ENCODE measurements at regions not wholly inside any gene's neighbourhood (a gene's known extent, or its start where the extent isn't known, plus 50 kb on each side); places are given as distances from the start of the nearest gene placed in this dataset.

DNA sequence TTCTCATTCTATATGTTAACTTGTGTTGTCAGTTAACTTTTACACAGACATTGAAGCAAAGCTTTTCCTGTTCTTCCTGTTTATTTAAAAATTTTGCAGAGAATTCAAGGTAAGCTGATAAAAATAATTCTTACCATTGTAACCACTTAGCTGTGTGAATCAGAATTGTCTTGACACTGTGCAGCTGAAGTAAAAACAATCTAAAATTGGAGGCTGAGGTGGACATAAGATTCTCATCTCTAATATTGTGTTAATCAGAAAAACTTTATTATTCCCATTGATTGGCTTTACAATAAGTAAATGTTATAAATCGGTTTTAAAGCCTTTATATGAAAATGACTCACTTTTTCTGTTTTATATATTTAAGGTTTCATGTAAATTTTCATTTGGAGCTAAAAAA, 240.3 kb upstream of the PLEKHG7 start:
- DNase-seq, result no peak

- no peak for DNase-seq
Observed at GRCh38 chr12:92462049-92462448, 240.7 kb upstream of the PLEKHG7 start.

GRCh38 chr12:92459850-92460249, 242.9 kb upstream of the PLEKHG7 start:
- DNase-seq, result no peak

GRCh38 chr12:92458996-92459395, 243.8 kb upstream of the PLEKHG7 start:
- DNase-seq, result no peak

GRCh38 chr12:92457458-92458180, 245.2 kb upstream of the PLEKHG7 start:
- no peak for DNase-seq

GRCh38 chr12:92452763-92453162, 250.0 kb upstream of the PLEKHG7 start:
- no peak for DNase-seq

DNA sequence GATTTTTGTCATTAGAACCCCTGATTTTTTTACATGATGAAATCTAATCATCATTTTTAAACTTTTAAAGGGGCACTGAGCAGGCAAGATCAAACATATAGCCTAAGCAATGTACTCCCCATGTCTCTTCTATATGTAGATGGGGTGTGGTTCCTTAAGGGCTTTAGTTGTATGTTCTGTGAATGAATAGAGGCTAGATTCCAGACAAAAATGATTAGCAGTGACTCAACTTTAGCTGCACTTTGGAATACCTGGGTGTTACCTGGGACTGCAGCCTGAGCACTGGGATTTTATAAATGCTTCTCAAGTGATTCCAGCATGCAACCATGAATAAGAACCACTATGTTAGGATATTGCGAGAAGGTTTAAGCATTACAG, 256.7 kb upstream of the PLEKHG7 start:
- no peak for DNase-seq

- peak; percentile 55 for DNase-seq
Observed at GRCh38 chr12:92445253-92446082, 257.3 kb upstream of the PLEKHG7 start.

- no peak for DNase-seq
Observed at GRCh38 chr12:92444763-92445162, 258.0 kb upstream of the PLEKHG7 start.

DNA sequence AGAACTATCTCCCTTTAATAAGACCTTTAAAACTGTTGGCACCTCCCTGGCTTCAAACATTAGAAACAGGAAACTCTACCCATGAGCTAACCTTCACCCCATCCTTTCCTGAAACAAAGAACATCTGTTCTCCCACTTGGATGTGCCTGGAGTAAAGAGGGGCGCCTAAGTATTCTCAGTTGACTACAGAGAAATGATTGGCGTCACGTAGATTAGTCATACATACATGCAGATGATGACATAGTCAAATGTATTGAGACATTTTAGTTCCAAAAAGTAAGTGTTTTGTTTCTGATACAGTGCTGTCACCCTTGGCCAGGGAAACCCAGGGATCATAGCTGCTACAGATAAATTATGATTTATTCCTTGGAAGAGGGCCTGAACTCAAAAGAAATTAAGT, 260.0 kb upstream of the PLEKHG7 start:
- DNase-seq, result no peak

- DNase-seq, result no peak
Observed at GRCh38 chr12:92440072-92440471, 262.7 kb upstream of the PLEKHG7 start.

DNA sequence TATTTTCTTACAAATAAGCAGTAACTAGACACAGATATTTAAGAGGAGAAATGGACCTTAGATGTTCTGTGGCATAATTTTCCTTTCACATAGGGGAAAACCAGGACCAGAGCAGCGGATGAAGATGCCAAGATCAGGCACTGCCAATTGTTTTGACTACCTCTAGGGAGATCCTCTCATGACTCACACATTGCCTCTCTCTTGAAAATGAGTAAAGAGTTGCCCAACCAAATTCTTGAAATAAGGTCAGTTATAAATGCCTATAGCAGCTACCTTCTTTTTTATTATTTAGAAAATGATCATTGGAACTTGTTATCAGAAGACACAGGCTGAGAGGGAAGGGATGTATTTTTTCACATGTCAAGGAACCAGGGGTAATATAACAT, 263.4 kb upstream of the PLEKHG7 start:
- DNase-seq, result no peak

GRCh38 chr12:92438641-92439419, 264.0 kb upstream of the PLEKHG7 start:
- no peak for DNase-seq

DNA sequence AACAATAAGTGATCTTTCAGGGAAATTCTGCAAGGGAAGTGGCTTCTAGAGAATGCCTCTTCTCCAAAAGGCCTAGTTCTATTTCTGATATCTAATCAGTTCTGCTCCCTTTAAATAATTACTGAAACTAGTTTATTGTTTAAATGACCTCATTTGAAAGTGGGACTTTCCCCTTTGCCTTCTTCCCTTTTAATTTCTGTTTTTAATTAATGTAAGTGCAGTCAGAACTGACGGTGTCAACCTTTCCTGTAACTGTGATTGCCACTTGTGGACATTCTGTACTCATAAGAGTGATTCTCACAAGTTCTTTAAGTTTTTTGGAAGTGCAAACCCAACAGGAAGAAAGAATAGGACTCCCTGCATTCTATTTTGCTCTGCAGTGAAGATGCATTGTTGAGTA, 265.3 kb upstream of the PLEKHG7 start:
- no peak for DNase-seq

- DNase-seq, result peak; percentile 56
Observed at GRCh38 chr12:92436856-92437255, 265.9 kb upstream of the PLEKHG7 start.

DNA sequence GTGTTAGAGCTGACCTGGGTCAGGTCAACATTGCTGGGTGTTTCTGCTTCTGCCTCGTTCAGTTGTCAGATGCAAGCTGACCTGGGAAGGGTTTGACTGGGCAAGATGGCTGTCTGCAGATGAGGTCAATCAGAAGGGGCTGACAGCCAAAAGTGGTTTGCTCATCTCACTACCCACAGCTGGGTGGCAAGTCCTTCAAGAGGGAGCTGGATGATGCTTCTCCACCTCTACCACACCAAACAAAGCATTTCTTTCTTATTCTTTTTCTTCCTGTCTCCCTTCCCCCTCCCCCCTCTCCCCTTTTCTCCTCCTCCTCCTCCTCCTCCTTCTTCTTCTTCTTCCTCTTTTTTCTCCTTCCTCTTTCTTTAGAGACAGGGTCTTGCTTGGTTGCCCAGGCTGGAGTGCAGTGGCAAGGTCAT, 268.2 kb upstream of the PLEKHG7 start:
- DNase-seq, result no peak

- DNase-seq, result no peak
Observed at GRCh38 chr12:92432724-92433441, 269.9 kb upstream of the PLEKHG7 start.

DNA sequence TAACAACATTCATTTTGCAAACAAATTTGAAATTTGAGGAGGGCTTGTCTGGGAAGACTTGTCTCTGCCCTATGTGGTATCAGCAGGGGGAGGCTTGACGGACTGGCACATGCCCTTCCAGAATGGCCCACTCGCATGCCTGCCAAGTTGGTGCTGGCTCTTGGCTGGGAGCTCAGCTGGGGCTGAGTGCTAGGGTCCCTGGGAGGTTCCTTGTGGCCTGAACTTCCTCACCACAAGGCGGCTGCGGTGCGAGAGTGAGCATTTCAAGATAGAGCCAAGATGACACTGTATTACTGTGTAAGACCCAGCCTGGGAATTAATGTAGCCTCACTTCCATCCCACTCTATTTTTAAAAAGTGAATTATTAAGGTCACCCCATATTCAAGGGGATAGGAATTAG, 271.6 kb upstream of the PLEKHG7 start:
- no peak for DNase-seq

DNA sequence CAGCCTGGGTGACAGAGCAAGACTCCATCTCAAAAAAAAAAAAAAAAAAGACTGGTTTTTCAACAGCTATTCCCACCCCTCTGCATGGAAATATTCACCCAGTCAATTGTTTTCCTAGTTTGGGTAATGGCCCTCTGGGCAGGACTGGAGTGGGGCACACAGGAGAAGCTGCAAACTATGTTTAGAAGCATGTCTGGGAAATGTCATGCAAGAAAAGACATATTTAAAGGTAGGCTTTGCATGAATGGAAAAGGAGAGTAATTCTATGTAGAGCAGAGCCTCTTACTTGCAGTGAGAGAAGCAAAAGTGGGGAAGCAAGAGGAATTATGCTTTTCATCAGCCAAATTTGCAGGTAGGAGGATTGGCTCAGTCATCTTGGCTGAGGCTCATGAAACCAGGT, 276.5 kb upstream of the PLEKHG7 start:
- no peak for DNase-seq

DNA sequence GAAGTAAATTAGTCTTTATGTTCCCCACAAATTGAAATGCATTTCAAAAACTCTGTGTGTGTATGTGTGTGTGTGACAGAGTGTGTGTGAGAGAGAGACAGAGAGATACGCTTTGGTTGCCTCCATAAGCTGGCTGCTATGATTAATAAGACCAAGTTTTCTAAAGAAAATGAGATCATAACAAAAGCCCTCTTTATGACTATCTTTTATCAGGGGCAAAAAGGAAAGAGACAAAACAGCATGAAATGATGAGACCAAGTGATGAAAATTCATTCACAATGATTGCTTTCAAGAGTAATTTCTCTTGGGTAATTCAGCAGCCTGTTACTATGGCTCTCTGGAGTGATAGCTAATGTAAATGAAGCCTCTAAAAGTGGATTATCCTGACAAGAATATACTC, 277.6 kb upstream of the PLEKHG7 start:
- DNase-seq, result no peak

GRCh38 chr12:92424338-92424737, 278.5 kb upstream of the PLEKHG7 start:
- DNase-seq, result no peak

DNA sequence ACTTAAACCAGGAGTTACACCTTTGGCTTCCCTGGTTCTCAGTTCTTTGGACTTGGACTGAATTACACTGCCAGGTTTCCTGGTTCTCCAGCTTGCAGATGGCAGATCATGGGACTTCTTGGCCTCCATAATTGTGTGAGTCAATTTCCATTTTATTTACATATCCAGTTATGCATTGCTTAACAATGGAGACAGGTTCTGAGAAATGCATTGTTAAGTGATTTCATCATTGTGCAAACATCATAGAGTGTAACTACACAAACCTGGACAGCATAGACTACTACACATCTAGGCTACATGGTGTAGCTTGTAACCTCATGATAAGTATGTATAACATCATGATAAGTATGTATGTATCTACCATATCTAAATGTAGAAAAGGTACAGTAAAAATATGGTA, 276.1 kb upstream of the BTG1 start:
- no peak for DNase-seq
